ENCODE measurements at regions not wholly inside any gene's neighbourhood (a gene's known extent, or its start where the extent isn't known, plus 50 kb on each side); places are given as distances from the start of the nearest gene placed in this dataset.

DNA sequence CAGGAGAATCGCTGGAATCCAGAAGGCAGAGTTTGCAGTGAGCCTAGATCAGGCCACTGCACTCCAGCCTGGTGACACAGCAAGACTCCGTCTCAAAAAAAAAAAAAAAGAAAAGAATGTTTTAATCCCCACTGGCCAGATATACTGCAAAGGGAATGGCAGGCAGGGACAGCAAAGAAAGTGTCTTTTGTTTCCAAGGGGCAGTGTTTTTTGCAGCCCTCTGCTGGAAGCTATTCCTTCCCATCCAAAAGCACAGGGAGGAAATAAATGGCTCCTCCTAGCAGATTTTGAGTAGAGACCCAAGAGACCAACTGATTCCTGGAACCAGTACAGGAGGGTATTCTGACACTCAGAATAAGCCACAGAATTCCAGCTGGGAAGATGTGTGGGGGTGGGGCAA, 112.5 kb upstream of the STMND1 start:
- no peak overlapping the region for H3K4me2 ChIP-seq
- H3K79me2 ChIP-seq (replicated peaks; ENCODE audit: insufficient read depth): no peaks in the 10 kb centered on the region
- H3K9me3 Mint-ChIP-seq: peaks cover 24% of the 10 kb centered on the region
- peaks cover 8% of the 10 kb centered on the region for H3K36me3 Mint-ChIP-seq (ENCODE audit: low read depth)
- no peaks in the 10 kb centered on the region for H4K20me1 ChIP-seq (replicated peaks; ENCODE audit: insufficient read depth)
- no peaks in the 10 kb centered on the region for H3F3A ChIP-seq (replicated peaks; ENCODE audit: low read depth)
- no peaks in the 10 kb centered on the region for H3K9me2 ChIP-seq (ENCODE audit: insufficient read depth)
- H2AFZ ChIP-seq: no peak overlapping the region
- TF ChIP-seq CREB1 (CRISPR knock-in tag; IDR thresholded peaks at IDR 0.05; ENCODE audit: low read depth) (no peak), POLR2AphosphoS5 (IDR thresholded peaks at IDR 0.05; ENCODE audit: low read depth) (no peak), EZH2 (IDR thresholded peaks at IDR 0.05; ENCODE audit: low read depth, unreplicated experiment) (no peak), NANOG (IDR thresholded peaks at IDR 0.05; ENCODE audit: borderline replicate concordance) (no peak), JUNB (IDR thresholded peaks at IDR 0.05; ENCODE audit: unreplicated experiment) (no peak), EZH2phosphoT487 (IDR thresholded peaks at IDR 0.05; ENCODE audit: unreplicated experiment) (no peak), ZNF331 (CRISPR knock-in tag; IDR thresholded peaks at IDR 0.05; ENCODE audit: low read depth) (no peak), ZNF114 (CRISPR knock-in tag; IDR thresholded peaks at IDR 0.05) (no peak), STAT1 (IDR thresholded peaks at IDR 0.05; ENCODE audit: unreplicated experiment) (no peak)
- TF ChIP-seq, protein P1, sequence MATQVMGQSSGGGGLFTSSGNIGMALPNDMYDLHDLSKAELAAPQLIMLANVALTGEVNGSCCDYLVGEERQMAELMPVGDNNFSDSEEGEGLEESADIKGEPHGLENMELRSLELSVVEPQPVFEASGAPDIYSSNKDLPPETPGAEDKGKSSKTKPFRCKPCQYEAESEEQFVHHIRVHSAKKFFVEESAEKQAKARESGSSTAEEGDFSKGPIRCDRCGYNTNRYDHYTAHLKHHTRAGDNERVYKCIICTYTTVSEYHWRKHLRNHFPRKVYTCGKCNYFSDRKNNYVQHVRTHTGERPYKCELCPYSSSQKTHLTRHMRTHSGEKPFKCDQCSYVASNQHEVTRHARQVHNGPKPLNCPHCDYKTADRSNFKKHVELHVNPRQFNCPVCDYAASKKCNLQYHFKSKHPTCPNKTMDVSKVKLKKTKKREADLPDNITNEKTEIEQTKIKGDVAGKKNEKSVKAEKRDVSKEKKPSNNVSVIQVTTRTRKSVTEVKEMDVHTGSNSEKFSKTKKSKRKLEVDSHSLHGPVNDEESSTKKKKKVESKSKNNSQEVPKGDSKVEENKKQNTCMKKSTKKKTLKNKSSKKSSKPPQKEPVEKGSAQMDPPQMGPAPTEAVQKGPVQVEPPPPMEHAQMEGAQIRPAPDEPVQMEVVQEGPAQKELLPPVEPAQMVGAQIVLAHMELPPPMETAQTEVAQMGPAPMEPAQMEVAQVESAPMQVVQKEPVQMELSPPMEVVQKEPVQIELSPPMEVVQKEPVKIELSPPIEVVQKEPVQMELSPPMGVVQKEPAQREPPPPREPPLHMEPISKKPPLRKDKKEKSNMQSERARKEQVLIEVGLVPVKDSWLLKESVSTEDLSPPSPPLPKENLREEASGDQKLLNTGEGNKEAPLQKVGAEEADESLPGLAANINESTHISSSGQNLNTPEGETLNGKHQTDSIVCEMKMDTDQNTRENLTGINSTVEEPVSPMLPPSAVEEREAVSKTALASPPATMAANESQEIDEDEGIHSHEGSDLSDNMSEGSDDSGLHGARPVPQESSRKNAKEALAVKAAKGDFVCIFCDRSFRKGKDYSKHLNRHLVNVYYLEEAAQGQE (IDR thresholded peaks at IDR 0.05; ENCODE audit: unreplicated experiment): no peak
- TF ChIP-seq, protein P2, sequence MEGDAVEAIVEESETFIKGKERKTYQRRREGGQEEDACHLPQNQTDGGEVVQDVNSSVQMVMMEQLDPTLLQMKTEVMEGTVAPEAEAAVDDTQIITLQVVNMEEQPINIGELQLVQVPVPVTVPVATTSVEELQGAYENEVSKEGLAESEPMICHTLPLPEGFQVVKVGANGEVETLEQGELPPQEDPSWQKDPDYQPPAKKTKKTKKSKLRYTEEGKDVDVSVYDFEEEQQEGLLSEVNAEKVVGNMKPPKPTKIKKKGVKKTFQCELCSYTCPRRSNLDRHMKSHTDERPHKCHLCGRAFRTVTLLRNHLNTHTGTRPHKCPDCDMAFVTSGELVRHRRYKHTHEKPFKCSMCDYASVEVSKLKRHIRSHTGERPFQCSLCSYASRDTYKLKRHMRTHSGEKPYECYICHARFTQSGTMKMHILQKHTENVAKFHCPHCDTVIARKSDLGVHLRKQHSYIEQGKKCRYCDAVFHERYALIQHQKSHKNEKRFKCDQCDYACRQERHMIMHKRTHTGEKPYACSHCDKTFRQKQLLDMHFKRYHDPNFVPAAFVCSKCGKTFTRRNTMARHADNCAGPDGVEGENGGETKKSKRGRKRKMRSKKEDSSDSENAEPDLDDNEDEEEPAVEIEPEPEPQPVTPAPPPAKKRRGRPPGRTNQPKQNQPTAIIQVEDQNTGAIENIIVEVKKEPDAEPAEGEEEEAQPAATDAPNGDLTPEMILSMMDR (conservative IDR thresholded peaks at IDR 0.05; ENCODE audit: low read depth in 2 of 2): no peak
- TF ChIP-seq, protein P3, sequence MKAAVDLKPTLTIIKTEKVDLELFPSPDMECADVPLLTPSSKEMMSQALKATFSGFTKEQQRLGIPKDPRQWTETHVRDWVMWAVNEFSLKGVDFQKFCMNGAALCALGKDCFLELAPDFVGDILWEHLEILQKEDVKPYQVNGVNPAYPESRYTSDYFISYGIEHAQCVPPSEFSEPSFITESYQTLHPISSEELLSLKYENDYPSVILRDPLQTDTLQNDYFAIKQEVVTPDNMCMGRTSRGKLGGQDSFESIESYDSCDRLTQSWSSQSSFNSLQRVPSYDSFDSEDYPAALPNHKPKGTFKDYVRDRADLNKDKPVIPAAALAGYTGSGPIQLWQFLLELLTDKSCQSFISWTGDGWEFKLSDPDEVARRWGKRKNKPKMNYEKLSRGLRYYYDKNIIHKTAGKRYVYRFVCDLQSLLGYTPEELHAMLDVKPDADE (IDR thresholded peaks at IDR 0.05): no peak
- TF ChIP-seq, protein P4, sequence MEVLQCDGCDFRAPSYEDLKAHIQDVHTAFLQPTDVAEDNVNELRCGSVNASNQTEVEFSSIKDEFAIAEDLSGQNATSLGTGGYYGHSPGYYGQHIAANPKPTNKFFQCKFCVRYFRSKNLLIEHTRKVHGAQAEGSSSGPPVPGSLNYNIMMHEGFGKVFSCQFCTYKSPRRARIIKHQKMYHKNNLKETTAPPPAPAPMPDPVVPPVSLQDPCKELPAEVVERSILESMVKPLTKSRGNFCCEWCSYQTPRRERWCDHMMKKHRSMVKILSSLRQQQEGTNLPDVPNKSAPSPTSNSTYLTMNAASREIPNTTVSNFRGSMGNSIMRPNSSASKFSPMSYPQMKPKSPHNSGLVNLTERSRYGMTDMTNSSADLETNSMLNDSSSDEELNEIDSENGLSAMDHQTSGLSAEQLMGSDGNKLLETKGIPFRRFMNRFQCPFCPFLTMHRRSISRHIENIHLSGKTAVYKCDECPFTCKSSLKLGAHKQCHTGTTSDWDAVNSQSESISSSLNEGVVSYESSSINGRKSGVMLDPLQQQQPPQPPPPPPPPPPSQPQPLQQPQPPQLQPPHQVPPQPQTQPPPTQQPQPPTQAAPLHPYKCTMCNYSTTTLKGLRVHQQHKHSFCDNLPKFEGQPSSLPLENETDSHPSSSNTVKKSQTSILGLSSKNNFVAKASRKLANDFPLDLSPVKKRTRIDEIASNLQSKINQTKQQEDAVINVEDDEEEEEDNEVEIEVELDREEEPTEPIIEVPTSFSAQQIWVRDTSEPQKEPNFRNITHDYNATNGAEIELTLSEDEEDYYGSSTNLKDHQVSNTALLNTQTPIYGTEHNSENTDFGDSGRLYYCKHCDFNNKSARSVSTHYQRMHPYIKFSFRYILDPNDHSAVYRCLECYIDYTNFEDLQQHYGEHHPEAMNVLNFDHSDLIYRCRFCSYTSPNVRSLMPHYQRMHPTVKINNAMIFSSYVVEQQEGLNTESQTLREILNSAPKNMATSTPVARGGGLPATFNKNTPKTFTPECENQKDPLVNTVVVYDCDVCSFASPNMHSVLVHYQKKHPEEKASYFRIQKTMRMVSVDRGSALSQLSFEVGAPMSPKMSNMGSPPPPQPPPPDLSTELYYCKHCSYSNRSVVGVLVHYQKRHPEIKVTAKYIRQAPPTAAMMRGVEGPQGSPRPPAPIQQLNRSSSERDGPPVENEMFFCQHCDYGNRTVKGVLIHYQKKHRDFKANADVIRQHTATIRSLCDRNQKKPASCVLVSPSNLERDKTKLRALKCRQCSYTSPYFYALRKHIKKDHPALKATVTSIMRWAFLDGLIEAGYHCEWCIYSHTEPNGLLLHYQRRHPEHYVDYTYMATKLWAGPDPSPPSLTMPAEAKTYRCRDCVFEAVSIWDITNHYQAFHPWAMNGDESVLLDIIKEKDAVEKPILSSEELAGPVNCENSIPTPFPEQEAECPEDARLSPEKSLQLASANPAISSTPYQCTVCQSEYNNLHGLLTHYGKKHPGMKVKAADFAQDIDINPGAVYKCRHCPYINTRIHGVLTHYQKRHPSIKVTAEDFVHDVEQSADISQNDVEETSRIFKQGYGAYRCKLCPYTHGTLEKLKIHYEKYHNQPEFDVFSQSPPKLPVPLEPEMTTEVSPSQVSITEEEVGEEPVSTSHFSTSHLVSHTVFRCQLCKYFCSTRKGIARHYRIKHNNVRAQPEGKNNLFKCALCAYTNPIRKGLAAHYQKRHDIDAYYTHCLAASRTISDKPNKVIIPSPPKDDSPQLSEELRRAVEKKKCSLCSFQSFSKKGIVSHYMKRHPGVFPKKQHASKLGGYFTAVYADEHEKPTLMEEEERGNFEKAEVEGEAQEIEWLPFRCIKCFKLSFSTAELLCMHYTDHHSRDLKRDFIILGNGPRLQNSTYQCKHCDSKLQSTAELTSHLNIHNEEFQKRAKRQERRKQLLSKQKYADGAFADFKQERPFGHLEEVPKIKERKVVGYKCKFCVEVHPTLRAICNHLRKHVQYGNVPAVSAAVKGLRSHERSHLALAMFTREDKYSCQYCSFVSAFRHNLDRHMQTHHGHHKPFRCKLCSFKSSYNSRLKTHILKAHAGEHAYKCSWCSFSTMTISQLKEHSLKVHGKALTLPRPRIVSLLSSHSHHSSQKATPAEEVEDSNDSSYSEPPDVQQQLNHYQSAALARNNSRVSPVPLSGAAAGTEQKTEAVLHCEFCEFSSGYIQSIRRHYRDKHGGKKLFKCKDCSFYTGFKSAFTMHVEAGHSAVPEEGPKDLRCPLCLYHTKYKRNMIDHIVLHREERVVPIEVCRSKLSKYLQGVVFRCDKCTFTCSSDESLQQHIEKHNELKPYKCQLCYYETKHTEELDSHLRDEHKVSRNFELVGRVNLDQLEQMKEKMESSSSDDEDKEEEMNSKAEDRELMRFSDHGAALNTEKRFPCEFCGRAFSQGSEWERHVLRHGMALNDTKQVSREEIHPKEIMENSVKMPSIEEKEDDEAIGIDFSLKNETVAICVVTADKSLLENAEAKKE (CRISPR knock-in tag; IDR thresholded peaks at IDR 0.05): no peak
- H3K27me3 ChIP-seq (ENCODE audit: insufficient read depth): no peaks in the 10 kb centered on the region
- no peak overlapping the region for H3K4me3 ChIP-seq
- ATAC-seq (no peak), DNase-seq (ENCODE audit: low spot score) (no peak)
- no peaks in the 10 kb centered on the region for H3K4me1 ChIP-seq (ENCODE audit: insufficient read depth)
- no peaks in the 10 kb centered on the region for H3K36me3 ChIP-seq (ENCODE audit: insufficient read depth)
- no peak overlapping the region for H3K27ac ChIP-seq (ENCODE audit: low read depth)
- H3K27ac Mint-ChIP-seq: no peak overlapping the region
- no peaks in the 10 kb centered on the region for H3K4me1 Mint-ChIP-seq
- H3K4me3 Mint-ChIP-seq: no peak overlapping the region
- no peaks in the 10 kb centered on the region for H3K27me3 Mint-ChIP-seq (ENCODE audit: insufficient read depth, low read depth, poor library complexity)

Measured in GM23338 (cell line).